ENCODE measurements at regions not wholly inside any gene's neighbourhood (a gene's known extent, or its start where the extent isn't known, plus 50 kb on each side); places are given as distances from the start of the nearest gene placed in this dataset.
"Not testable (repeated sequence)": the region's sequence is repeated elsewhere in the genome, so short reads cannot be mapped to it uniquely, and the experiment has no call there.

GRCh38 chr3:103499132-103499900, 1064.5 kb downstream of the ZPLD1 start:
- peaks cover 13% of the 10 kb centered on the region for H3K9me3 Mint-ChIP-seq
- H3K36me3 Mint-ChIP-seq (ENCODE audit: insufficient read depth) = no peaks in the 10 kb centered on the region
- no peak for ATAC-seq (replicated peaks; ENCODE audit: extremely low read depth, poor library complexity, severe bottlenecking)
- no peak for DNase-seq (ENCODE audit: low spot score in 2 of 2)
- no peak overlapping the region for H3K4me3 Mint-ChIP-seq
- no peaks in the 10 kb centered on the region for H3K27me3 Mint-ChIP-seq
- H3K27ac Mint-ChIP-seq (ENCODE audit: low read depth) = no peak overlapping the region
- no peaks in the 10 kb centered on the region for H3K4me1 Mint-ChIP-seq

- DNase-seq (ENCODE audit: low spot score in 2 of 2) (no peak), ATAC-seq (replicated peaks; ENCODE audit: extremely low read depth, poor library complexity, severe bottlenecking) (no peak)
- Mint-ChIP-seq H3K36me3 (ENCODE audit: insufficient read depth) (no peaks in the 10 kb centered on the region), H3K9me3 (peaks cover 13% of the 10 kb centered on the region), H3K27me3 (no peaks in the 10 kb centered on the region), H3K4me3 (no peak overlapping the region), H3K27ac (ENCODE audit: low read depth) (no peak overlapping the region), H3K4me1 (no peaks in the 10 kb centered on the region)
Measured at GRCh38 chr3:103499967-103500366, 1065.2 kb downstream of the ZPLD1 start.

- peaks cover 7% of the 10 kb centered on the region for H3K9me3 Mint-ChIP-seq
- H3K36me3 Mint-ChIP-seq (ENCODE audit: insufficient read depth) = no peaks in the 10 kb centered on the region
- no peak for DNase-seq (ENCODE audit: low spot score in 2 of 2)
- ATAC-seq (replicated peaks; ENCODE audit: extremely low read depth, poor library complexity, severe bottlenecking) = no peak
- no peak overlapping the region for H3K4me3 Mint-ChIP-seq
- H3K27me3 Mint-ChIP-seq = no peaks in the 10 kb centered on the region
- no peak overlapping the region for H3K27ac Mint-ChIP-seq (ENCODE audit: low read depth)
- H3K4me1 Mint-ChIP-seq = no peaks in the 10 kb centered on the region
Measured at GRCh38 chr3:103510760-103511159, 1075.9 kb downstream of the ZPLD1 start.

GRCh38 chr3:103511891-103512290, 1077.1 kb downstream of the ZPLD1 start:
- Mint-ChIP-seq H3K9me3 (no peaks in the 10 kb centered on the region), H3K27ac (ENCODE audit: low read depth) (no peak overlapping the region), H3K36me3 (ENCODE audit: insufficient read depth) (no peaks in the 10 kb centered on the region), H3K4me3 (no peak overlapping the region), H3K27me3 (no peaks in the 10 kb centered on the region), H3K4me1 (no peaks in the 10 kb centered on the region)
- DNase-seq (ENCODE audit: low spot score in 2 of 2) = no peak
- ATAC-seq (replicated peaks; ENCODE audit: extremely low read depth, poor library complexity, severe bottlenecking) = no peak

GRCh38 chr3:103512595-103512994, 1077.8 kb downstream of the ZPLD1 start:
- Mint-ChIP-seq H3K4me1 (no peaks in the 10 kb centered on the region), H3K9me3 (no peaks in the 10 kb centered on the region), H3K4me3 (no peak overlapping the region), H3K27ac (ENCODE audit: low read depth) (no peak overlapping the region), H3K27me3 (no peaks in the 10 kb centered on the region), H3K36me3 (ENCODE audit: insufficient read depth) (no peaks in the 10 kb centered on the region)
- DNase-seq (ENCODE audit: low spot score in 2 of 2) (no peak), ATAC-seq (replicated peaks; ENCODE audit: extremely low read depth, poor library complexity, severe bottlenecking) (no peak)

- Mint-ChIP-seq H3K4me3 (no peak overlapping the region), H3K9me3 (no peaks in the 10 kb centered on the region), H3K27ac (ENCODE audit: low read depth) (no peak overlapping the region), H3K4me1 (no peaks in the 10 kb centered on the region), H3K27me3 (no peaks in the 10 kb centered on the region), H3K36me3 (ENCODE audit: insufficient read depth) (no peaks in the 10 kb centered on the region)
- ATAC-seq (replicated peaks; ENCODE audit: extremely low read depth, poor library complexity, severe bottlenecking) = no peak
- no peak for DNase-seq (ENCODE audit: low spot score in 2 of 2)
Measured at GRCh38 chr3:103513003-103513402, 1078.2 kb downstream of the ZPLD1 start.

- no peaks in the 10 kb centered on the region for H3K9me3 Mint-ChIP-seq
- H3K27me3 Mint-ChIP-seq = no peaks in the 10 kb centered on the region
- ATAC-seq (replicated peaks; ENCODE audit: extremely low read depth, poor library complexity, severe bottlenecking) = no peak
- no peak for DNase-seq (ENCODE audit: low spot score in 2 of 2)
- no peak overlapping the region for H3K4me3 Mint-ChIP-seq
- no peaks in the 10 kb centered on the region for H3K4me1 Mint-ChIP-seq
- H3K27ac Mint-ChIP-seq (ENCODE audit: low read depth) = no peak overlapping the region
- no peaks in the 10 kb centered on the region for H3K36me3 Mint-ChIP-seq (ENCODE audit: insufficient read depth)
Measured at GRCh38 chr3:103515116-103515515, 1080.3 kb downstream of the ZPLD1 start.

- DNase-seq (ENCODE audit: low spot score in 2 of 2) (no peak), ATAC-seq (replicated peaks; ENCODE audit: extremely low read depth, poor library complexity, severe bottlenecking) (no peak)
- no peak overlapping the region for H3K4me3 Mint-ChIP-seq
- no peaks in the 10 kb centered on the region for H3K27me3 Mint-ChIP-seq
- peaks cover 8% of the 10 kb centered on the region for H3K9me3 Mint-ChIP-seq
- H3K36me3 Mint-ChIP-seq (ENCODE audit: insufficient read depth) = no peaks in the 10 kb centered on the region
- H3K27ac Mint-ChIP-seq (ENCODE audit: low read depth) = no peak overlapping the region
- H3K4me1 Mint-ChIP-seq = no peaks in the 10 kb centered on the region
Measured at GRCh38 chr3:103516950-103517349, 1082.1 kb downstream of the ZPLD1 start.

GRCh38 chr3:103531327-103531726, 1096.5 kb downstream of the ZPLD1 start:
- not testable (repeated sequence) for DNase-seq (ENCODE audit: low spot score in 2 of 2); H3K9me3 Mint-ChIP-seq; H3K36me3 Mint-ChIP-seq (ENCODE audit: insufficient read depth); ATAC-seq (replicated peaks; ENCODE audit: extremely low read depth, poor library complexity, severe bottlenecking); H3K27ac Mint-ChIP-seq (ENCODE audit: low read depth); H3K4me3 Mint-ChIP-seq; H3K27me3 Mint-ChIP-seq; H3K4me1 Mint-ChIP-seq

GRCh38 chr3:103532986-103533385, 1098.2 kb downstream of the ZPLD1 start:
- Mint-ChIP-seq H3K9me3 (no peaks in the 10 kb centered on the region), H3K4me1 (no peaks in the 10 kb centered on the region), H3K36me3 (ENCODE audit: insufficient read depth) (no peaks in the 10 kb centered on the region), H3K4me3 (no peak overlapping the region), H3K27ac (ENCODE audit: low read depth) (no peak overlapping the region), H3K27me3 (no peaks in the 10 kb centered on the region)
- ATAC-seq (replicated peaks; ENCODE audit: extremely low read depth, poor library complexity, severe bottlenecking) = no peak
- DNase-seq (ENCODE audit: low spot score in 2 of 2) = no peak

- ATAC-seq (replicated peaks; ENCODE audit: extremely low read depth, poor library complexity, severe bottlenecking) (no peak), DNase-seq (ENCODE audit: low spot score in 2 of 2) (no peak)
- Mint-ChIP-seq H3K9me3 (peaks cover 5% of the 10 kb centered on the region), H3K27me3 (no peaks in the 10 kb centered on the region), H3K4me3 (no peak overlapping the region), H3K4me1 (no peaks in the 10 kb centered on the region), H3K27ac (ENCODE audit: low read depth) (no peak overlapping the region), H3K36me3 (ENCODE audit: insufficient read depth) (no peaks in the 10 kb centered on the region)
Measured at GRCh38 chr3:103554451-103554850, 1119.6 kb downstream of the ZPLD1 start.

GRCh38 chr3:103564116-103564515, 1129.3 kb downstream of the ZPLD1 start:
- not testable (repeated sequence) for H3K4me3 Mint-ChIP-seq, H3K4me1 Mint-ChIP-seq

GRCh38 chr3:103585809-103586208, 1151.0 kb downstream of the ZPLD1 start:
- ATAC-seq (replicated peaks; ENCODE audit: extremely low read depth, poor library complexity, severe bottlenecking) = no peak
- H3K9me3 Mint-ChIP-seq = peaks cover 5% of the 10 kb centered on the region
- no peak overlapping the region for H3K4me3 Mint-ChIP-seq
- no peak for DNase-seq (ENCODE audit: low spot score in 2 of 2)
- H3K4me1 Mint-ChIP-seq = no peaks in the 10 kb centered on the region
- H3K36me3 Mint-ChIP-seq (ENCODE audit: insufficient read depth) = no peaks in the 10 kb centered on the region
- no peak overlapping the region for H3K27ac Mint-ChIP-seq (ENCODE audit: low read depth)
- H3K27me3 Mint-ChIP-seq = no peaks in the 10 kb centered on the region

More at GRCh38 chr3:103564116-103564515, 1129.3 kb downstream of the ZPLD1 start:
- DNase-seq (ENCODE audit: low spot score in 2 of 2); H3K9me3 Mint-ChIP-seq; H3K27me3 Mint-ChIP-seq; ATAC-seq (replicated peaks; ENCODE audit: extremely low read depth, poor library complexity, severe bottlenecking); H3K27ac Mint-ChIP-seq (ENCODE audit: low read depth); H3K36me3 Mint-ChIP-seq (ENCODE audit: insufficient read depth): not testable (repeated sequence)
